ENCODE measurements at regions not wholly inside any gene's neighbourhood (a gene's known extent, or its start where the extent isn't known, plus 50 kb on each side); places are given as distances from the start of the nearest gene placed in this dataset.

- H3K4me3 ChIP-seq (ENCODE audit: low read depth in 1 of 3, low read length in 3 of 3), result no peak overlapping the region
- no peaks in the 10 kb centered on the region for H3K9me3 ChIP-seq (ENCODE audit: control insufficient read depth in 4 of 4, low read length in 3 of 4)
- H3K9ac ChIP-seq (ENCODE audit: low read depth in 1 of 2, low read length in 2 of 2), result no peak overlapping the region
- no peak for TF ChIP-seq MAX (IDR thresholded peaks at IDR 0.05)
- no peak for TF ChIP-seq EGR1 (IDR thresholded peaks at IDR 0.05; ENCODE audit: low read depth in 2 of 2)
- TF ChIP-seq SP1 (IDR thresholded peaks at IDR 0.05), result no peak
- no peak for TF ChIP-seq FOXA1 (IDR thresholded peaks at IDR 0.05)
- TF ChIP-seq GABPA (IDR thresholded peaks at IDR 0.05 in 1 of 2, conservative IDR thresholded peaks at IDR 0.05 in 1 of 2), result no peak
- no peak for TF ChIP-seq JUND (IDR thresholded peaks at IDR 0.05)
- TF ChIP-seq HNF4A (conservative IDR thresholded peaks at IDR 0.05), result no peak
- TF ChIP-seq TAF1 (conservative IDR thresholded peaks at IDR 0.05), result no peak
- no peak overlapping the region for H3K27ac ChIP-seq (ENCODE audit: low read depth in 1 of 2, low read length in 2 of 2)
- H3K27me3 ChIP-seq (ENCODE audit: control insufficient read depth in 4 of 4, insufficient read depth in 4 of 4, low read length in 3 of 4), result no peaks in the 10 kb centered on the region
- 48% methylated on average over 4 of the region's 4 CpGs for WGBS
- H3K4me1 ChIP-seq (ENCODE audit: control insufficient read depth in 4 of 4, insufficient read depth in 4 of 4, low read length in 3 of 4), result no peaks in the 10 kb centered on the region
- H3K36me3 ChIP-seq (ENCODE audit: control insufficient read depth in 4 of 4, insufficient read depth in 3 of 4, low read depth in 1 of 4, low read length in 3 of 4), result no peaks in the 10 kb centered on the region
- DNase-seq (ENCODE audit: low spot score), result no peak
These were observed 412.0 kb downstream of the SLITRK1 start for GRCh38 chr13:83470133-83470797.

- Histone ChIP-seq H3K9me3 (ENCODE audit: control insufficient read depth in 4 of 4, low read length in 3 of 4) (peaks cover 0 to 3% (median 0%) of the 10 kb centered on the region in 4 donors), H3K9ac (ENCODE audit: low read depth in 1 of 2, low read length in 2 of 2) (no peak overlapping the region), H3K4me3 (ENCODE audit: low read depth in 1 of 3, low read length in 3 of 3) (no peak overlapping the region), H3K36me3 (ENCODE audit: control insufficient read depth in 4 of 4, insufficient read depth in 3 of 4, low read depth in 1 of 4, low read length in 3 of 4) (no peaks in the 10 kb centered on the region), H3K27ac (ENCODE audit: low read depth in 1 of 2, low read length in 2 of 2) (no peak overlapping the region), H3K27me3 (ENCODE audit: control insufficient read depth in 4 of 4, insufficient read depth in 4 of 4, low read length in 3 of 4) (no peaks in the 10 kb centered on the region), H3K4me1 (ENCODE audit: control insufficient read depth in 4 of 4, insufficient read depth in 4 of 4, low read length in 3 of 4) (no peaks in the 10 kb centered on the region)
- TF ChIP-seq MAX (IDR thresholded peaks at IDR 0.05) (no peak), JUND (IDR thresholded peaks at IDR 0.05) (no peak), TAF1 (conservative IDR thresholded peaks at IDR 0.05) (no peak), NR2F2 (IDR thresholded peaks at IDR 0.05) (no peak), EGR1 (IDR thresholded peaks at IDR 0.05; ENCODE audit: low read depth in 2 of 2) (no peak), FOXA2 (IDR thresholded peaks at IDR 0.05) (no peak), RAD21 (IDR thresholded peaks at IDR 0.05) (no peak), SP1 (IDR thresholded peaks at IDR 0.05) (no peak), CTCF (IDR thresholded peaks at IDR 0.05; ENCODE audit: low read depth, low read length, missing input control) (no peak), ATF3 (IDR thresholded peaks at IDR 0.05) (no peak), FOXA1 (IDR thresholded peaks at IDR 0.05) (no peak), ZBTB33 (IDR thresholded peaks at IDR 0.05) (no peak), GABPA (IDR thresholded peaks at IDR 0.05 in 1 of 2, conservative IDR thresholded peaks at IDR 0.05 in 1 of 2) (no peak), HNF4G (IDR thresholded peaks at IDR 0.05) (no peak), REST (IDR thresholded peaks at IDR 0.05) (no peak)
- WGBS, result 88% methylated on average over 11 of the region's 11 CpGs
- no peak for DNase-seq (ENCODE audit: low spot score)
These were observed 428.6 kb downstream of the SLITRK1 start for GRCh38 chr13:83453723-83454122.
